Adipose tissue (tissue), 3 donors: ENCODE measurements at regions not wholly inside any gene's neighbourhood (a gene's known extent, or its start where the extent isn't known, plus 50 kb on each side); places are given as distances from the start of the nearest gene placed in this dataset.
"Not testable (repeated sequence)": the region's sequence is repeated elsewhere in the genome, so short reads cannot be mapped to it uniquely, and the experiment has no call there.

Experiments
- H3K27ac ChIP-seq: one replicate; pipeline ENCODE4 v1.5.1; 2013; ENCODE audit warnings: low read depth, low read length
- whole genome bisulfite sequencing, 3 donors: extraction: QIAGEN DNeasy Blood & Tissue Kit; methylation state at CpG; one replicate each; pipeline ENCODE4 v1.1.7; 2013; 5-methylcytosine and 5-hydroxymethylcytosine counted together
- donor health status: healthy with polysubstance abuse.
- donor health status: Bipolar disorder and iron deficiency.
- donor health status: healthy.

- WGBS, 3 donors, result 65 to 82% (median 68%) methylated on average over 1 of the region's 1 CpG
- no peak overlapping the region for H3K27ac ChIP-seq
Observed at GRCh38 chr13:80497439-80497838, 156.5 kb upstream of the SPRY2 start.

GRCh38 chr13:80496721-80497397 lies 155.9 kb upstream of the SPRY2 start:
- no peak overlapping the region for H3K27ac ChIP-seq
- 46 to 89% (median 85%) methylated on average over 5 of the region's 5 CpGs for WGBS, 3 donors

- WGBS, 3 donors, result 91 to 95% (median 92%) methylated on average over 30 to 36 of the region's 36 CpGs
- H3K27ac ChIP-seq, result not testable (repeated sequence)
Observed at GRCh38 chr13:80490491-80490943, 149.6 kb upstream of the SPRY2 start.

GRCh38 chr13:80486402-80486801 lies 145.5 kb upstream of the SPRY2 start:
- WGBS, 3 donors, result 46 to 91% (median 86%) methylated on average over 3 of the region's 3 CpGs

GRCh38 chr13:80483157-80483556 lies 142.2 kb upstream of the SPRY2 start:
- H3K27ac ChIP-seq, result no peak overlapping the region
- WGBS, 3 donors, result 0 to 88% (median 0%) methylated on average over 1 of the region's 1 CpG

More at GRCh38 chr13:80486402-80486801, 145.5 kb upstream of the SPRY2 start:
- no peak overlapping the region for H3K27ac ChIP-seq

- H3K27ac ChIP-seq, result no peak overlapping the region
Observed at GRCh38 chr13:80481588-80481987, 140.7 kb upstream of the SPRY2 start.

GRCh38 chr13:80477661-80478443 lies 136.9 kb upstream of the SPRY2 start:
- H3K27ac ChIP-seq, result no peak overlapping the region
- 60 to 83% (median 78%) methylated on average over 5 of the region's 5 CpGs for WGBS, 3 donors

- WGBS, 3 donors, result 46 to 86% (median 73%) methylated on average over 3 of the region's 3 CpGs
- no peak overlapping the region for H3K27ac ChIP-seq
Observed at GRCh38 chr13:80476953-80477352, 136.0 kb upstream of the SPRY2 start.

- no peak overlapping the region for H3K27ac ChIP-seq
- 87 to 97% (median 89%) methylated on average over 2 of the region's 2 CpGs for WGBS, 3 donors
Observed at GRCh38 chr13:80475718-80476117, 134.8 kb upstream of the SPRY2 start.

- 96 to 100% (median 97%) methylated on average over 1 of the region's 1 CpG for WGBS, 3 donors
- H3K27ac ChIP-seq, result no peak overlapping the region
Observed at GRCh38 chr13:80473695-80474094, 132.8 kb upstream of the SPRY2 start.

GRCh38 chr13:80469853-80470381 lies 129.0 kb upstream of the SPRY2 start:
- no peak overlapping the region for H3K27ac ChIP-seq
- 42 to 65% (median 50%) methylated on average over 3 of the region's 3 CpGs for WGBS, 3 donors

GRCh38 chr13:80469105-80469852 lies 128.4 kb upstream of the SPRY2 start:
- 34 to 77% (median 41%) methylated on average over 6 of the region's 6 CpGs for WGBS, 3 donors
- H3K27ac ChIP-seq, result peak overlapping the region; percentile 93

- no peak overlapping the region for H3K27ac ChIP-seq
- 64 to 71% (median 64%) methylated on average over 2 of the region's 2 CpGs for WGBS, 3 donors
Observed at GRCh38 chr13:80465321-80465720, 124.4 kb upstream of the SPRY2 start.

GRCh38 chr13:80463673-80464352 lies 122.9 kb upstream of the SPRY2 start:
- 62 to 68% (median 67%) methylated on average over 3 of the region's 3 CpGs for WGBS, 3 donors
- no peak overlapping the region for H3K27ac ChIP-seq

GRCh38 chr13:80462567-80462966 lies 121.6 kb upstream of the SPRY2 start:
- H3K27ac ChIP-seq, result no peak overlapping the region

- 82 to 95% (median 84%) methylated on average over 1 of the region's 1 CpG for WGBS, 3 donors
Observed at GRCh38 chr13:80462037-80462436, 121.1 kb upstream of the SPRY2 start.

GRCh38 chr13:80458543-80458942 lies 117.6 kb upstream of the SPRY2 start:
- no peak overlapping the region for H3K27ac ChIP-seq
- 42 to 66% (median 44%) methylated on average over 2 of the region's 2 CpGs for WGBS, 3 donors

More at GRCh38 chr13:80462037-80462436, 121.1 kb upstream of the SPRY2 start:
- H3K27ac ChIP-seq, result no peak overlapping the region

- WGBS, 3 donors, result 30 to 68% (median 45%) methylated on average over 1 of the region's 1 CpG
- H3K27ac ChIP-seq, result no peak overlapping the region
Observed at GRCh38 chr13:80454245-80454644, 113.3 kb upstream of the SPRY2 start.
